ENCODE measurements at regions not wholly inside any gene's neighbourhood (a gene's known extent, or its start where the extent isn't known, plus 50 kb on each side); places are given as distances from the start of the nearest gene placed in this dataset.

GRCh38 chr4:45475548-45475947 lies 648.3 kb downstream of the GABRG1 start:
- Histone ChIP-seq H3K27me3 (ENCODE audit: insufficient read depth, poor library complexity, severe bottlenecking) (no peaks in the 10 kb centered on the region), H3K27ac (replicated peaks) (no peak overlapping the region), H3K4me3 (replicated peaks; ENCODE audit: insufficient read depth, low read length) (no peak overlapping the region)
- DNase-seq (ENCODE audit: low read depth in 1 of 2, low spot score in 1 of 2), result peak in 1 of 2 experiments; percentile 1
- TF ChIP-seq REST (IDR thresholded peaks at IDR 0.05; ENCODE audit: insufficient replicate concordance, low read depth) (no peak), POLR2AphosphoS5 (IDR thresholded peaks at IDR 0.05; ENCODE audit: low read depth) (no peak), SPI1 (IDR thresholded peaks at IDR 0.05; ENCODE audit: borderline replicate concordance, low read depth) (peak; percentile 54; the same call in 1 of the 2 replicates), GABPA (IDR thresholded peaks at IDR 0.05; ENCODE audit: low read depth) (no peak)
- TF ChIP-seq, protein P1, sequence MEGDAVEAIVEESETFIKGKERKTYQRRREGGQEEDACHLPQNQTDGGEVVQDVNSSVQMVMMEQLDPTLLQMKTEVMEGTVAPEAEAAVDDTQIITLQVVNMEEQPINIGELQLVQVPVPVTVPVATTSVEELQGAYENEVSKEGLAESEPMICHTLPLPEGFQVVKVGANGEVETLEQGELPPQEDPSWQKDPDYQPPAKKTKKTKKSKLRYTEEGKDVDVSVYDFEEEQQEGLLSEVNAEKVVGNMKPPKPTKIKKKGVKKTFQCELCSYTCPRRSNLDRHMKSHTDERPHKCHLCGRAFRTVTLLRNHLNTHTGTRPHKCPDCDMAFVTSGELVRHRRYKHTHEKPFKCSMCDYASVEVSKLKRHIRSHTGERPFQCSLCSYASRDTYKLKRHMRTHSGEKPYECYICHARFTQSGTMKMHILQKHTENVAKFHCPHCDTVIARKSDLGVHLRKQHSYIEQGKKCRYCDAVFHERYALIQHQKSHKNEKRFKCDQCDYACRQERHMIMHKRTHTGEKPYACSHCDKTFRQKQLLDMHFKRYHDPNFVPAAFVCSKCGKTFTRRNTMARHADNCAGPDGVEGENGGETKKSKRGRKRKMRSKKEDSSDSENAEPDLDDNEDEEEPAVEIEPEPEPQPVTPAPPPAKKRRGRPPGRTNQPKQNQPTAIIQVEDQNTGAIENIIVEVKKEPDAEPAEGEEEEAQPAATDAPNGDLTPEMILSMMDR (IDR thresholded peaks at IDR 0.05; ENCODE audit: insufficient read depth, low read length), result no peak

- TF ChIP-seq REST (IDR thresholded peaks at IDR 0.05; ENCODE audit: insufficient replicate concordance, low read depth) (no peak), GABPA (IDR thresholded peaks at IDR 0.05; ENCODE audit: low read depth) (no peak), POLR2AphosphoS5 (IDR thresholded peaks at IDR 0.05; ENCODE audit: low read depth) (no peak), SPI1 (IDR thresholded peaks at IDR 0.05; ENCODE audit: borderline replicate concordance, low read depth) (no peak)
- TF ChIP-seq, protein P1 (IDR thresholded peaks at IDR 0.05; ENCODE audit: insufficient read depth, low read length), result no peak
- Histone ChIP-seq H3K27ac (replicated peaks) (no peak overlapping the region), H3K4me3 (replicated peaks; ENCODE audit: insufficient read depth, low read length) (no peak overlapping the region), H3K27me3 (ENCODE audit: insufficient read depth, poor library complexity, severe bottlenecking) (no peaks in the 10 kb centered on the region)
- no peak for DNase-seq (ENCODE audit: low read depth in 1 of 2, low spot score in 1 of 2)
Observed at GRCh38 chr4:45472490-45472889, 651.4 kb downstream of the GABRG1 start.

GRCh38 chr4:45471335-45471734 lies 652.5 kb downstream of the GABRG1 start:
- Histone ChIP-seq H3K4me3 (replicated peaks; ENCODE audit: insufficient read depth, low read length) (no peak overlapping the region), H3K27ac (replicated peaks) (no peak overlapping the region), H3K27me3 (ENCODE audit: insufficient read depth, poor library complexity, severe bottlenecking) (no peaks in the 10 kb centered on the region)
- no peak for DNase-seq (ENCODE audit: low read depth in 1 of 2, low spot score in 1 of 2)
- TF ChIP-seq POLR2AphosphoS5 (IDR thresholded peaks at IDR 0.05; ENCODE audit: low read depth), result no peak
- TF ChIP-seq SPI1 (IDR thresholded peaks at IDR 0.05; ENCODE audit: borderline replicate concordance, low read depth), result no peak
- no peak for TF ChIP-seq GABPA (IDR thresholded peaks at IDR 0.05; ENCODE audit: low read depth)
- TF ChIP-seq, protein P1 (IDR thresholded peaks at IDR 0.05; ENCODE audit: insufficient read depth, low read length), result no peak
- TF ChIP-seq REST (IDR thresholded peaks at IDR 0.05; ENCODE audit: insufficient replicate concordance, low read depth), result no peak
